ENCODE measurements at regions not wholly inside any gene's neighbourhood (a gene's known extent, or its start where the extent isn't known, plus 50 kb on each side); places are given as distances from the start of the nearest gene placed in this dataset.
"Not testable (repeated sequence)": the region's sequence is repeated elsewhere in the genome, so short reads cannot be mapped to it uniquely, and the experiment has no call there.

DNA sequence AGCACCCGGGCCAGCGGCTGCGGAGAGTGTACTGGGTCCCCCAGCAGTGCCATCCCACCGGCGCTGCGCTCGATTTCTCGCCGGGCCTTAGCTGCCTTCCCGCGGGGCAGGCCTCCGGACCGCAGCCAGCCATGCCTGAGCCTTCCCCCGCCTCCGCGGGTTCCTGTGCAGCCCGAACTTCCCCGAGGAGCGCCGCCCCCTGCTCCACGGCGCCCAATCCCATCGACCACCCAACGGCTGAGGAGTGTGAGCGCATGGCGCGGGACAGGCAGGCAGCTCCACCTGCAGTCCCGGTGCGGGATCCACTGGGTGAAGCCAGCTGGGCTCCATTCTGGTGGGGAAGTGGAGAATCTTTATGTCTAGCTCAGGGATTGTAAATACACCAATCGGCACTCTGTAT lies 325.4 kb downstream of the PPP1R3A start:
- DNase-seq (ENCODE audit: low spot score), result not testable (repeated sequence)

DNA sequence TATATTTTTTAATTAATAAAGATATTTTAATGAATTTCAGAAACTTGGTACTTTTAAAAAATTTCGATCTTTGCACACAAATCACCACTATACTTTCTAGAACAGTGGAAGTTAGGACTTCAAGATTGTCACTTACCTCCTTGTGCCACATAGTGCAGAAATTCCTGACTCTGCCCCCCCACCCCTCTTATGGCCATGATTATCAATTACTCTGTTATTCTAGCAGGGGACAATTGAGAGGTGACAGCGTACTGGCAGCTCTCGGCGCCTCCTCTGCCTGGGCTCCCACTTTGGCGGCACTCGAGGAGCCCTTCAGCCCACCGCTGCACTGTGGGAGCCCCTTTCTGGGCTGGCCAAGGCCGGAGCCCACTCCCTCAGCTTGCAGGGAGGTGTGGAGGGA lies 325.9 kb downstream of the PPP1R3A start:
- DNase-seq (ENCODE audit: low spot score), result not testable (repeated sequence)

DNA sequence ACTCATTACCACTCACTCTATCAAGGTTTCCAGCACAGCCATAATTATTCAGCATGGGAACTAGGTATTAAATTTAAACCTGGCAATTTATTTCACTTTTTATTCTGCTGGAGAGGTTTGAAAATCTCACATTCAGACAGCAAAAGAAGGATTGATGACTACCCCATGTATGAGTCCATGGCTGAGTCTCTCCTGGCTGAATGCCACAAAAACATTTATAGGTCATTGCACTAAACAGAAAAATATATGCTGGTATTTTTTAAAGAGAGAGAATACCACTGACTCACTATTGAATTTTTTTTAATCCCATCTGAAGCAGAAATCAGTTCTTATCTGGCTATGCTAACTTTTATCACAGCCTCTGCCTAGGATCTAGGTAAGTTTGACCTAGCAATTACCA lies 336.3 kb downstream of the PPP1R3A start:
- no peak for DNase-seq (ENCODE audit: low spot score)

DNA sequence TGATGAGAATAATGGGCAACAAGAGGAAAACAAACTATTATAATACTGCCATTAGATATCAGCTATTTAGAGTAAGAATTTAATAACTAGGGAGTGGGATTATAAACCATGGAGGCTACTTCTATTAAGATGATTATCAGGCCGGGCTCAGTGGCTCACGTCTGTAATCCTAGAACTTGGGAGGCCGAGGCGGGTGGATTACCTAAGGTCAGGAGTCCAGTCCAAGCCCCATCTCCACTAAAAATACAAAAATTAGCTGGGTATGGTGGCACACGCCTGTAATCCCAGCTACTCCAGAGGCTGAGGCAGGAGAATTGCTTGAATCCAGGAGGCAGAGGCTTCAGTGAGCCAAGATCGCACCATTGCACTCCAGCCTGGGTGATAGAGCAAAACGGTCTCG lies 355.6 kb downstream of the PPP1R3A start:
- DNase-seq (ENCODE audit: low spot score), result not testable (repeated sequence)

DNA sequence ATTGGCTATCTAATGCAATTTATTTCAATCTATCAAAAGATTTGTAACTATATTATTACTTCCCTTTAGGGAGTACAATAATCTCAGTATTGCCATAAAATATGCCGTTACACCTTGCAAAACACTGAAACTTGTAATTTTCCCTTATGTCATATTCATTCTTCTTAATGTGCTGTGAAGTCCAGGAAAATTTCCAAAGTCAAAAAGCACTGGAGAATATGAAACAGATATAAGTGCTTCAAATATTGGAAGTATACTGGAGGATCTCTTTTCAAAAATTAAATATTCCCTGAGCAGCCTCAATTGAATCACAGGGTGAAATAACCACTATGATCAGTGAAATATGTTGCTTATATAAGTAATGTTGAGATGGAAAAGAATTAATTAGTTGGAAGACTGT lies 356.0 kb downstream of the PPP1R3A start:
- DNase-seq (ENCODE audit: low spot score), result no peak

DNA sequence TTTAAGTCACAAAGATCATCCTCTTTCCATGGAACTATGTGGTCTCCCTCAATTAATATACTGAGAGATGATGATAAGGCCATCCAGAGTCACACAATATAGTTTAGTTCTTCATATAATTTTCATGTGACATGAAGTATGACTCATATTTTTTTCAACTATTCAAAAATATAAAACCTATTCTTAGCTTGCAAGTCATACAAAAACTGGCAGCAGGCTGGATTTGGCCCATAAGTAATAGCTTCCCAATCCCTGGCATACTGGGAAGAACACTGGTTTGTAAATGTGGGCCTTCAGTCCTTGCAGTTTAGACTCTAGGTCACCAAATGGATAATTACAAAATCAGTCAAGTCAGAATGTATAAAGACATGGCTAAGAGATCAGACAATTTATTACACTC lies 356.6 kb downstream of the PPP1R3A start:
- DNase-seq (ENCODE audit: low spot score), result no peak

DNA sequence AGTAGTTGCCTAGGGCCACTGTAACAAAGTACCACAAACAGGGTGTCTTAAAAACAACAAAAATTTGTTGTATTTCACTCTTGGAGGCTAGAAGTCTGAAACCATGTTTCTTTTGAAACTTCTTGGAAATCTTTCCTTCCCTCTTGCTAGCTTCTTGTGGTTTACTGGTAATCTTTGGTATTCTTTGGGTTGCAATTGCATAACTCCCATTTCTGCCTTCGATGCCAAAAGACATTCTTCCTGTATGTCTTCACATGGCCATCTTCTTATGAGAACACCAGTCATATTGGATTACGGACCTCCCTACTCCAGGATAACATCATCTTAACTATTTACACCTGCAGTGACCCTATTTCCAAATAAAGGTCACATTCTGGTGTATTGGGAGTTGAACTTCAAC lies 357.4 kb downstream of the PPP1R3A start:
- no peak for DNase-seq (ENCODE audit: low spot score)

DNA sequence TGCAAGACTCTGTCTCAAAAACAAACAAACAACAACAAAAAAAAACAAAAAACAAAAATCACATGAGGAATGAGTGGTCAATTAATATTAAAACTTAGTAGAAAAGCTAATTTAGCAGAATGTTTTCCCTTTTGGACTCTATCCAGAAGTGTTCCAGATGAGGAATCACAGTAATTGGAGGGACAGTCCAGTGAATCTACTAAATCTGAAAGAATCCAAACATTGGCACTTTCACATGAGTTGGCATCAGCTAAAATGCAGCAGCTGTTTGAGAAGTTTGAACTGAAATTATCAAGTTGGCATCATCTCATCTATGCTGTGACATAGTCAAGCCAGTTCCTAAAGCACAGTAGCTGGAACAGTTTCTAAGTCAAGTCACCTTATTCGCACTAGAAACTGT lies 367.8 kb downstream of the PPP1R3A start:
- no peak for DNase-seq (ENCODE audit: low spot score)

DNA sequence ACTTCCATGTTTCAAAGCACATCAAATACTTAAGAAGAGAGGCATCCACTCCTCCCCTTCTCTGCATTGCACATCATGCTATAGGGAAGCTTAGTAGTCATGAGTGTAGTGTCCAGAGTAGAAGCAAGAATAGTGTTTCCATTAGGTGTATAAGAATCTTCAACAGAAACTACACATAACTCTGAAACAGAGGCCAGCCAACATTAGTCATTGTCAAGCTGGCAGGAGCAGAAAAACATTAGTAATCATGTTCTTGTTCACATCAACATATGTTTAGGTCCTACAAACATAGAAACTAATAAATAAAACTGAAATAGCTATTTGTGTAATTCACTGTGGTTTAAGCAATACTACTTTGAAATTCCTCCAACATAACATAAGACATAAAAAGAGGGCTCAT lies 370.2 kb downstream of the PPP1R3A start:
- DNase-seq (ENCODE audit: low spot score), result no peak

DNA sequence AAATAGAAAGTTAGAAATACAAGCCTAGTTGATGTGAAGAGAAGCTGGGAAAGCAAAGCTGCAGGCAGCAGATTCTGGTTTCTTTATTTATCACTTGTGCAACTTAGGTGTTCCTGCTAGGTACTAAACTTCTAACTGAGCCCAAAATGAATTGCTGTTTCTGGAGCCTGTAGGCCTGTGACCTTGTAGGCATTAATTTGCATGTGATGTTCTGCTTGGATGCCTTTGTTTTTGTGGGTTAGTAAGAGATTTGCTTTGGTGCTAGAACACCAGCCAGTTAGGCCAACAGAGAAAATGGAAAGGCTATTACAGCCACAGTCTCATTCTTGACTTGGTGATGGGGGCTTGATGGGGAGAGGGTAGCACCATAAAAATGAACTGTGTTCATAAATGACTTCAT lies 370.7 kb downstream of the PPP1R3A start:
- no peak for DNase-seq (ENCODE audit: low spot score)

DNA sequence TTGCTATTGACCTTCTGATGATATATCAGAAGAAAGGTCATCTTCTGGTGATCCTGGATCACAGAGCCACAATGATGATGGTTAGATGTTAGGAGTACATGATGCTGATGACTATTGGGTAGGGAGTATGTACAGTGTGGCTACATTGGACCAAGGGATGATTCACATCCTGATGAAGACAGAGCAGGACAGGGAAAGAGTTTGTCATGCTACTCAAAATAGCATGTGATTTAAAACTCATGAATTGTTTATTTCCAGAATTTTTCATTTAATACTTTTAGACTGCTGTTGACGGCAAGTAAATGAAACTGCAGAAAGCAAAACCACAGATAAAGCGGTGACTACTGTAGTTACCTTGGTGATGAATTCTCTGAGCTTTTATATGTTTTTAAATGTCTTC lies 397.3 kb downstream of the PPP1R3A start:
- no peak for DNase-seq (ENCODE audit: low spot score)

DNA sequence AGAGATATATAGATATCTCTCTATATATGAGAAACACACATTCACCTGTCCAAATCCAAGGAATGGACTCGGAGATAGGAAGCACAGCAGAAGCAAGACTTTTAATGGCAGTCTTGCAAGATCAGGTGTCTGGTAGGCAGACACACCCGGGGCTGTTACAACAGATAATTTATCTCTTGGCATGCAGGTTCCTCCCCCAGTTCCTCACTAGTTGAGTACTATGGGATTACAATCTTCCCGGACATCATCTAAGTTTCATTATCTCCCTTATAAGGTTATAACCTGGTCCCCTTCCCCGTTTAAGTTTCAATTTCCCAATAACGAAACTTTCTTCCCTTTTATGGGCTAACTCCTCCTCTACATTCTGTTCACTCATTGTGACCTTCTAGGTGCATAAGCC lies 399.3 kb downstream of the PPP1R3A start:
- no peak for DNase-seq (ENCODE audit: low spot score)

DNA sequence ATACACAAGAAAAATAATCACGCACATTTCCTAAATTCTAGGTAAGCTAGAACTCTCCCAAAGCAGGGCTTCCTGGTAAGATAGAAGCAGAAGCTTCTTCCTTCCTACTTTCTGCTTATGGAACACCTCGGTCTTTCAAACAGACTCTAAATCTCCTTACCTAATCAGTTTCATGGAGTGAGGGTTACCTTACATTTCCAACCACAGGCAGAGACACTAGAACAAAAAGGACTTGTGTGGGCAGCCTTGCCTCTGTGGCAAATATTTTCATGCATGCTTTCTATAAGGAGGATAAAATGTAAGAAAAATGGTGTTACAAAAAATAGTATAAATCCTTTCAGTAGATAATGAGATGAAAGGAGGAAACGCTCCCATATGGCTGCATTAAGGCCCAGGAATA lies 386.3 kb upstream of the SMIM30 start:
- no peak for DNase-seq (ENCODE audit: low spot score)

DNA sequence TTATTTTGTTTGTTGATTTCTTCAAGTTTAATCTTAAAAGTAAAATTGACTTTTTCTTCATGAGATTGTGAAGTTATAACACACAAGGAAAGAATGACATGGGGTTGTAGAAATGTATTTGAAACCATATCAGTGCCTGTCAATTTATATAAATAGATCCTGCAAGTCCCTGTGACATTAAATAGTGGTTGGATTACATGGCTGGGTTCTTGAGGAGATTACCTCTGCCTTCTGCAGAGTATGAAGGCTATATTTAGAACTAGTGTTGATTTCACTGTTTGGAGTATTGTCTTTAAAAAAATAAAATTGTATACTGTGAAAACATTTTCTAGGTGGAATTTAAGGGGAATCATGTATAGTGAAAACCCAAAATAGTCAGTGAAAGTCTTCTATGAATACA lies 385.8 kb upstream of the SMIM30 start:
- DNase-seq (ENCODE audit: low spot score), result no peak

DNA sequence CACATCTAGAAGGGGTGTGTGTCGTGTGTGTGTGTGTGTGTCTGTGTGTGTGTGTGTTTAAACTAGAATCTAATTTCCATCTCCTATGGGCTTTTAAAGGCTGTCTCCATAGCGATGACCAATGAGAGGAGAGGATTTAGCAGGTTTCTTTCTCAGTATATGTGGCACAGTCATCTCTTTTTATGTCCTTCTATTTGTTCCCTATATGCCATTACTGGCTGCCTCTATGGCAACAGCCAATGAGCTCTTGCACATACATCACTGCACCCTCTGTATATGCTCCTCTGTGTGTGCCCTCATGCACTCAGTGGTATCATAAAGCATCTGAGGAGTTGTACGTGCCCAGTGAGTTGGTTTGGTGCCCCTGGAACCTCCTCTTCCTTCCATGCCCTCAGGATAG lies 378.2 kb upstream of the SMIM30 start:
- DNase-seq (ENCODE audit: low spot score), result not testable (repeated sequence)

DNA sequence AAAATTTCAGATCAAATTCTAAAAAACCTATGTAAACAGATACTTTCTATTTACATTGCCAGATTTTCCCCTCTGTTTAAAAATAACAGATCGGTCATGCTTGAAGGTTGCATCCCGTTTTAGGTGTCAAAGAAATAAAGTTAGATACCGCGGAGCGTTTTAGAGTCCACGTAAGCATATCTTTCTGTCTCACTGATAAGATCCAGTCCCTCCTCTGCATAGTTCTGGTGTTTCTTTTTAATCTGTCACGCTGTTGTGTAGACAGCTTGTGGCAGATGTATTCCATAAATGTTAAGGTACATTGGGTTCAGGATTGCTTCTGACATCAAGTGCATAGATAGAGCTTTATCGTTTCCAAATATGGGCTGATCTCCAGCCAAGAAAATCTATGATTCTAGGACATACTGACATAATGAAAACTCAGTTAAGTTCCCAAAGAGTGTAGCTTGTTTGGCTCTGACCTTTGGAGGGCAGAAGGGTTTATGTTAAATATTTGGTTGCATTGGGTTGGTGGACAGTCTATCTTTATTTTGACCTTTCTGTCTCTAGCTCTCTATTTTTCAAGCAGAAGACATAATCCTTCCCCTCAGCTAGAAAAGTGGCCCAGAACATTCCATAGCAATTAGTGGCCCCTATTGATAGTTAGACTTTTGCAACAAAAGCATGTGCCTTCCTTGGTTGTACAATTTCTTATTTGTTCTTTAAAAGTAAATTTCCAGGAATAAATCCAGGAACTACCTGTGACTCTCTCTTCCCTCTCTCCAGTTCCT lies 376.6 kb upstream of the SMIM30 start:
- not testable (repeated sequence) for DNase-seq (ENCODE audit: low spot score)

DNA sequence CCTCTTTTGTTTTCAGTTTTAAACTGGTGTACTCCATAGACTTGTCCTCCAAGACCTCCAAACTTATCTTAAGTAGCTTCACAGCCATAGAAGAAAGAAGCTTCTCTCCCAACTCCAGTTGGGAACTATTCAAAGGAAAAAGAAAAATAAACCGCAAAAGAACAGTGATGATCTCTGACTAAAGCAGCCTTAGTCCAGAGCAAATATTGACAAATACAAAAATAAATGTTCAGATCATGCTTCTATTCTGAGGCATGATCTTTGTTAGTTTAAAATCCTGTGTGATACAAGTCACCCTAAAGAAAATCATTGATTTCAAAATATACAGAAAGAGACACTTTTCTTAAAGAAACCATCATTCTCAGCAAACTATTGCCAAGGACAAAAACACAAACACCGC lies 373.0 kb upstream of the SMIM30 start:
- no peak for DNase-seq (ENCODE audit: low spot score)

DNA sequence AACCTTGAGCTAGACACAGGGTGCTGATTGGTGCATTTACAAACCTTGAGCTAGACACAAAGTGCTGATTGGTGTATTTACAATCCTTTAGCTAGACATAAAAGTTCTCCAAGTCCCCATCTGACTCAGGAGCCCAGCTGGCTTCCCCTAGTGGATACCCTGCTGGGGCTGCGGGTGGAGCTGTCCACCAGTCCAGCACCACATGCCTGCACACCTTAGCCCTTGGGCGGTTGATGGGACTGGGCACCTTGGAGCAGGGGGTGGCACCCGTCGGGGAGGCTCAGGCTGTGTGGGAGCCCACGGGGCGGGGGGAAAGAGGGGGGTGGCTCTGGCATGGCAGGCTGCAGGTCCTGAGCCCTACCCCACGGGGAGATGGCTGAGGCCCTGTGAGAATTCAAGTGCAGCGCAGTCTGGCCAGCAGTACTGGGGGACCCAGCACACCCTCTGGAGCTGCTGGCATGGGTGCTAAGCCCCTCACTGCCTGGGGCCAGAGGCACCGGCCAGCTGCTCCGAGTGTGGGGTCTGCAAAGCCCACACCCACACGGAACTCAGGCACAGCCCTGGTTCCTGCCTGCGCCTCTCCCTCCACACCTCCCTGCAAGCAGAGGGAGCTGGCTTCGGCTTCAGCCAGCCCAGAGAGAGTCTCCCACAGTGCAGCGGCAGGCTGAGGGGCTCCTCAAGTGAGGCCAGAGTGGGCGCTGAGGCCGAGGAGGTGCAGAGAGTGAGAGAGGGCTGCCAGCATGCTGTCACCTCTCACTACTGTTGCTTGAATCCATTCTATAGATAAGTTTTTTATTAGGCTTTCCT lies 369.8 kb upstream of the SMIM30 start:
- no peak for DNase-seq (ENCODE audit: low spot score)

DNA sequence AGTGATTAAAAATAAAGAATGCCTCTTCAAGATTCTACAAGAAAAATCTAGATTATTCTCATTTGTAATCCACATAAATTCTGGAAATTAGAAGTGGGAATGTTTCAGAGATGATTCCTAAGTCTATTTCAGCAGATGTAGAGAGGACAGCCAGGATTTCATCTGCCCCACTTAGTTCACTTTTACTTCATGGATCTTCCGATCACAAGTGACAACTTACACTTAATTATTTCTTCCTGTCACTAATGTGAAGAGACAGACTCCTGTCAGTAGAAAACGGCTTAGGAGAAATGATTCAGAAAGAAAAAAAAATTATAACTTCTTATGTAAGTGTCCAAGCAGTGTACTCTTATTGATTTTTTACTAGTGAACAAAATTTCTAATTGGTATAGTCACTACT lies 368.2 kb upstream of the SMIM30 start:
- no peak for DNase-seq (ENCODE audit: low spot score)

DNA sequence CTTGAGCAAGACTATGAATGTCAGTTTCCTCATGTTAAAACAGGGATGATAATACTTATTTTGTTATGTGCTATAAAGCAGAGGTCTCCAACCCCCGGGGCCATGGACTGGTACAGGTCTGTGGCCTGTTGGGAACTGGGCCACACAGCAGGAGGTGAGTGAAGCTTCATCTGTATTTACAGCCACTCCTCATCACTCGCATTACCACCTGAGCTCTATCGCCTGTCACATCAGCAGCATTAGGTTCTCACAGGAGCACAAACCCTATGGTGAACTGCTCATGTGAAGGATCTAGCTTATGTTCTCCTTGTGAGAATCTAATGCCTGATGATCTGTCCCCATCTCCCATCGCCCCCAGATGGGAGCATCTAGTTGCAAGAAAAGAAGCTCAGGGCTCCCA lies 365.3 kb upstream of the SMIM30 start:
- DNase-seq (ENCODE audit: low spot score), result no peak

DNA sequence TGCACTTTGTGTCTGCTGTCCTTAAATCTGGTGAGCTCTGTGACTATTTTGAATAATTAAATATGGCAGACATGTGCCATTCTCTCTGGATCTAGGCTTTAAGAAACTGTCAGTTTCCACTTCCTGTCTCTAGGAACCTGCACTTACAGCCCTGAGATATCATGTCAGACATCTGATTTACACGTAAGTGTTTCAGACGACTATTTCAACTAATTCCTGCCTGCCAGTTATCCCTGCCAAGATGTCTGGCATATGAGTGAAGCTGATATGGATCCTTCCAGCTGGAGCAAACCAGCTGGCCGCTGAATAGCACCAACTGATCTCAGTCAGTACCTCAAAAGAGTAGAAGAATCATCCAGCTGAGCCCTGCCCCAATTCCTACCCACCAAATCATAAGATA lies 362.2 kb upstream of the SMIM30 start:
- no peak for DNase-seq (ENCODE audit: low spot score)

DNA sequence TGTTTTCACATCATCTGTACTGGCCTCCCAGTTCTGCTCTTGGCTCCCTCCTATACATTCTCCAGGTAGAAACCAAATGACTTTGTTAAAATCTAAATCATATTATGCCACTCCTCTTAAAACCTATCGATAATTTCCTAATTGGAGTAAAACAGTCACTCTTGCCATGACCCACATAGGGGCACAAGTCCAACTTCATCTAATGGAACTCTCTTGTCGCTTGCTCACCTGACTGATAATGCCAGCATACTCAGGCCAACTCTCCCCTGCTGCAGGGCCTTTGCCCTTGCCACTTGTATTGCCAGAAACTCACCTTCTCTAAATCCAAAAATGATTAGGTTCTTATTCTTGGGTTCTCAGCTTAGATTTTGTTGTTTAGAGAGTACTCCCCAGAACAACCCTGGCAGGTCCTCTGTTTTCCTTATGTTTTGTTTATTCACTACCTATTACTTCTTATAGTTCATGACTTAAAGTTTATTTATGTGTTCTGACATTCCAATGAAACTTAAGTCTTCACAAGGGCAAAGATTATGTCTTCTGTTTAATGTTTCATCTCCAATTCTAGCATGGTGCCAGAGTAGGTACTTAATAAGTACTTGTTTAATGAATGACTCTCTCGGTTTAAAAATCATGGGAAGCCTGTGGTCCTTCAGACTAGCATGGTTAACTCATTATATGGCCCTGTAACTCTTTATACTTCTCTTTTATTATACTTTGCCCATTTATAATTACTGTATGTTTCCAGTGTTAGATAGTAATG lies 345.9 kb upstream of the SMIM30 start:
- no peak for DNase-seq (ENCODE audit: low spot score)

DNA sequence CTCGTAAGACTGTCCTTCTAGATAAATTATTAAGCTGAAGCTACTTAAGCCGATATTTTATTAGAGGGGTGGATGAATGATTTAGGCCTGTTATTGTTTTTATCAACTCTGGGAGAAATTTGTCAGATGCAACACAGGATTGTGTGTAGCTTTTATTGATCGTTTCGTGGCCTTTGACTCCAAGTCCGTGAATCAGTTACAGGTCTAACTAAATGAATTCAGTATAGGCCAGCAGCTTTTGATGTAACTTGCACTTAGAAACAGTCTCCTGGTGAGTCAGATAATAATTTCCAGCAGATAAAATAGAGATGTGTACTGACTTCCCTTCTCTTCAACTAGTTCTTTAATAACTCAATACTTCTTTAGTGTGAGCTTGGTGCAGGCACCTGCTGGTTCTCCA lies 341.7 kb upstream of the SMIM30 start:
- no peak for DNase-seq (ENCODE audit: low spot score)

Measured in pons (tissue), 1 donor.